Fibroblast of the aortic adventitia (primary cell): ENCODE measurements at regions not wholly inside any gene's neighbourhood (a gene's known extent, or its start where the extent isn't known, plus 50 kb on each side); places are given as distances from the start of the nearest gene placed in this dataset.

Experiments
- DNase-seq: peaks from one replicate; pipeline ENCODE4 v3.0.0-alpha.2; 2010; ENCODE audit warnings: low read depth
- H3K4me3 ChIP-seq: 2 replicates; pipeline ENCODE4 v1.5.1; 2011; ENCODE audit warnings: low read depth, mild to moderate bottlenecking, control low read depth, low read length, moderate library complexity
- CTCF ChIP-seq: IDR thresholded peaks from 2 replicates; pipeline ENCODE4 v1.5.1; 2011; ENCODE audit warnings: mild to moderate bottlenecking, low read length, control low read depth, inconsistent platforms; ENCODE audit not compliant: insufficient read depth

DNA sequence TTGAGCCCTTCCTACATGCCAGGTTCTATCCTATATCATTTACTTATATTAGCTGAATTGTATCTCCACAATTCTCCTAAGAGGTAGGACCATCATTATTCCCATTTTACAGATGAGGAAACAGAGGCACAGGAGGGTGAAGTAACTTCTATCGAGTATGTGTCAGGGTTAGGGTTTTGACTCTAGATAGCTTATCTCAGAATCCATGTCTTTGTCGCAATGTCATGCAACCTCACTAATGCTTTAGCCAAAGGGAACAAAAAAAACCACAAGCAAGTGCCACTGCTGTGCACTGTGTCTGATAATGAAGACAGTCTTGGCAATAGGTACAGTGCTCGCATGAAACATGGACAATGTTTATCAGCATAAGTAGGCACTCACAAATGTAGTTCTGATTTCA, 95.4 kb upstream of the CLDN14 start:
- no peak for TF ChIP-seq CTCF
- no peak overlapping the region for H3K4me3 ChIP-seq
- DNase-seq, result no peak

DNA sequence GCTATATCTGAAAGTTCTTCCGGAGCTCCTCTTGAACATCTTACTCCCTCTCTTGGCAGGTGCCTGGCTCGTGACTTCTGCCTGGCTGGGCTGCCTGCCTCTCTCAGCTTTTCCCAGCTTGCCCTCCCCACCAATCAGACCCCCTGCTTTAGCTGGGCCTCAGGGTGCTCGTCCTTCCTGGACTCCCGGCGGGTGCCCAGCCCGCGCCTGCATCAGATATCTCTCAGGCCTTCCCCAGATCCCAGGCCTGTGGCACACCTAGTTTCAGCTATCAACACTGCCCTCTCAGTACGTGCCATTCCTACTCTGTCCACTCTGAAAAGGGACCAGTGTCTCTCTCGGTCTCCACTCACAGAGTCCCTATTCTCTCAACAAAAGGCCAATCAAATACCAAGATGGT, 96.5 kb upstream of the CLDN14 start:
- H3K4me3 ChIP-seq, result no peak overlapping the region
- no peak for DNase-seq
- no peak for TF ChIP-seq CTCF

DNA sequence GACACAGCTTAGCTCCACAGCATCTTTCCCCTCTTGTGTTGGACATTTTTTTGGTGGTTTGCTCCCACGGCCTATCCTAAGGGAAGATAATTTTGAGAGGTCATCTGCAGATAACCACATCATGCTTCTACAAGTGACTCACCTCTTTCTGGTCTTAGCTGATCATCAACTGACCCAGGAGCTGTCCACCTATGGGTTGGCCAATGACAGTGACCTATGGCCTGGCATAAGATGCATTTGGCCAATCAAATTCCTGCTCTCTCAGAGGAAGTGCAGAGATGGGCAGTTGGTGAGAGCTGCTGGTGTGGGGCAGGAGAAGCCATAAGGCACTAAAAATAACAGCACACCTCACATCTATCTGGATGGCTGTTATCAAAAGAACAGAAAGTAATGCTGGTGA, 100.0 kb upstream of the CLDN14 start:
- H3K4me3 ChIP-seq, result no peak overlapping the region
- DNase-seq, result no peak
- no peak for TF ChIP-seq CTCF

DNA sequence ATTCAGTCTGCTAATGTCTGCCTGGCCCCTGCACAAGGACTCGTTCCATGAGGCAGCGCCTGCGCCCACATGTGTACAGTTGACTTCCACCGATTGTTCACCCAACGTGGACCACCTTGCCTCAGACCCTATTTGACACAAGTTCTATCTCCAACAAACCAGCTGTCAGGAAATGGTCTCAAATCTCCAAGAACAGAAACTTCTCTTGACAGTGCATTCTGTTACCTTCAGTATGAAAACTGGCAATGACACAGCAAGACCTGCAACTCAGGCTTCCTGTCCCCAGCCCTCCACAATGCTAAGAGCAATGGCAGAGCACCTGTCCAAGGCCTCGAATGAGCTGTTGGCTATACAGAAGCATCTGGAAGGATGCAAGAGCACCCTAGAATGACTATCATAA, 102.3 kb upstream of the CLDN14 start:
- H3K4me3 ChIP-seq, result no peak overlapping the region
- DNase-seq, result no peak
- no peak for TF ChIP-seq CTCF

DNA sequence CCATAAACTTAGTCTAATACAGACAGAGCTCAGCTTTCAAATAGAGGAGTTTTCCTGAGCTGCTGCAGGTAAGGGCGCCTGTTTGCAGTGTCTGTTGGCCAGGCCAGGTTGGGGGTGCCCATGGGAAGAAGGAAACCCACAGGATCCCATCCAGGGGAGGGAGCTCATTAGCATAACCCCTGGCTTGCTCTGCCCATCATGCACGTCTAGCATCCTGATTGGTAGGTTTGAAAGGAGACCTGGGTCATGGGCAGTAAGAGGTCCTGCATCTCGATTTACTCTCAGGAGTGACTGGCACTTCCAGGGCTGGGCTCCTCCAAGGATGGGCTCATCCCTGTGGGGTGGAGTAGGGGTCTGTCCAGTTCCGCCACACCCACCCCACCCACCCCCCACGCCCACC, 103.7 kb upstream of the CLDN14 start:
- H3K4me3 ChIP-seq, result no peak overlapping the region
- no peak for DNase-seq
- no peak for TF ChIP-seq CTCF

GRCh38 chr21:36584980-36585940, 105.3 kb upstream of the CLDN14 start:
- TF ChIP-seq CTCF, result no peak
- H3K4me3 ChIP-seq, result no peak overlapping the region
- no peak for DNase-seq
